Endothelial cell of umbilical vein (primary cell): ENCODE measurements at regions not wholly inside any gene's neighbourhood (a gene's known extent, or its start where the extent isn't known, plus 50 kb on each side); places are given as distances from the start of the nearest gene placed in this dataset.
"Not testable (repeated sequence)": the region's sequence is repeated elsewhere in the genome, so short reads cannot be mapped to it uniquely, and the experiment has no call there.

Source experiments
- BruUV-seq: library from RNA; stranded (reverse); fragments of 400-500 nt; replicated peaks from 2 replicates; lab custom pipeline; 2021; lab: Mats Ljungman, UMichigan
- CTCF ChIA-PET: fragments of 300-600, 350-600 bp; sonication (Branson Sonifier 250); formaldehyde crosslinking; loops from one replicate; lab custom pipeline; 2021; ENCODE audit warnings: antibody characterized with exemption, inconsistent platforms; lab: Charles Lee
- POLR2A ChIA-PET: fragments of 300-600, 350-600 bp; sonication (Branson Sonifier 250); formaldehyde crosslinking; loops from one replicate; lab custom pipeline; 2021; ENCODE audit warnings: antibody characterized with exemption, inconsistent platforms; lab: Charles Lee
- DNase-seq: peaks from one replicate; pipeline ENCODE4 v3.0.0-alpha.2; 2011; ENCODE audit warnings: low read depth, low spot score
- FAIRE-seq: peaks from 2 replicates; lab custom pipeline; 2011; peaks lifted over from hg19 to GRCh38; lab: Jason Lieb, UNC
- H2AFZ ChIP-seq: 2 replicates; pipeline ENCODE4 v1.6.0; 2012; ENCODE audit warnings: low read depth, low read length, control low read depth, inconsistent platforms
- H3K27ac ChIP-seq: 2 replicates; pipeline ENCODE4 v1.5.1; 2011; ENCODE audit warnings: low read depth, mild to moderate bottlenecking, control low read depth, low read length, moderate library complexity; ENCODE audit not compliant: insufficient read depth
- H3K27me3 ChIP-seq, 2 experiments: 2 replicates each; pipeline versions ENCODE4 v1.6.0 to v1.6.1; 2011; ENCODE audit warnings: low read length in 2 of 2, mixed read lengths in 1 of 2; ENCODE audit not compliant: control insufficient read depth in 2 of 2, insufficient read depth in 2 of 2
- H3K36me3 ChIP-seq, 2 experiments: 2 replicates in 1 of 2; 3 replicates in 1 of 2; pipeline ENCODE4 v1.5.1; 2011; ENCODE audit warnings: low read length in 2 of 2, mild to moderate bottlenecking in 1 of 2, moderate library complexity in 1 of 2; ENCODE audit not compliant: control insufficient read depth in 2 of 2, insufficient read depth in 2 of 2; ENCODE audit errors: extremely low read depth in 1 of 2
- H3K4me1 ChIP-seq: 3 replicates; pipeline ENCODE4 v1.5.1; 2011; ENCODE audit warnings: mild to moderate bottlenecking, low read length; ENCODE audit not compliant: control insufficient read depth, insufficient read depth; ENCODE audit errors: extremely low read depth
- H3K4me2 ChIP-seq: 2 replicates; pipeline ENCODE4 v1.6.1; 2011; ENCODE audit warnings: low read length, control low read depth, mixed read lengths; ENCODE audit not compliant: insufficient read depth
- H3K4me3 ChIP-seq, 3 experiments: fragments of 200-600 bp in 1 of 3; sonication (generic), shearing (Covaris generic) in 1 of 3; replicated peaks in 1 of 3; 2 replicates each; pipeline ENCODE4 v1.5.1; 2011 to 2016; ENCODE audit warnings: control low read depth in 3 of 3, low read length in 3 of 3, mild to moderate bottlenecking in 2 of 3, inconsistent platforms in 1 of 3, low read depth in 1 of 3, moderate library complexity in 1 of 3; ENCODE audit not compliant: insufficient read depth in 1 of 3
- H3K79me2 ChIP-seq: 2 replicates; pipeline ENCODE4 v1.6.0; 2012; ENCODE audit warnings: low read length, inconsistent platforms; ENCODE audit not compliant: control insufficient read depth, insufficient read depth
- H3K9ac ChIP-seq: replicated peaks from 2 replicates; pipeline ENCODE3; 2011; ENCODE audit warnings: low read length, control low read depth; ENCODE audit not compliant: insufficient read depth; ENCODE audit errors: extremely low read depth
- H3K9me1 ChIP-seq: replicated peaks from 3 replicates; pipeline ENCODE4 v1.6.0; 2011; ENCODE audit warnings: mild to moderate bottlenecking, low read length; ENCODE audit not compliant: control insufficient read depth, insufficient read depth; ENCODE audit errors: extremely low read depth
- H3K9me3 ChIP-seq: replicated peaks from 2 replicates; pipeline ENCODE4 v1.5.1; 2012; ENCODE audit warnings: low read length, inconsistent platforms; ENCODE audit not compliant: control insufficient read depth, insufficient read depth
- H4K20me1 ChIP-seq: replicated peaks from 2 replicates; pipeline ENCODE3; 2011; ENCODE audit warnings: mild to moderate bottlenecking, low read length; ENCODE audit not compliant: control insufficient read depth, insufficient read depth; ENCODE audit errors: extremely low read depth
- dilution Hi-C: fragments of 300-500 bp; cut with MboI; formaldehyde crosslinking; loops from one replicate; pipeline ENCODE4 v1.15.0; 2019; ENCODE audit warnings: low sequenced_read_pairs; ENCODE audit not compliant: extremely low pct_ligation_motif_present
- intact Hi-C: fragments of 100-400 bp; cut with micrococcal nuclease; formaldehyde crosslinking; loops from one replicate; pipeline ENCODE4 v1.10.0; 2022

DNA sequence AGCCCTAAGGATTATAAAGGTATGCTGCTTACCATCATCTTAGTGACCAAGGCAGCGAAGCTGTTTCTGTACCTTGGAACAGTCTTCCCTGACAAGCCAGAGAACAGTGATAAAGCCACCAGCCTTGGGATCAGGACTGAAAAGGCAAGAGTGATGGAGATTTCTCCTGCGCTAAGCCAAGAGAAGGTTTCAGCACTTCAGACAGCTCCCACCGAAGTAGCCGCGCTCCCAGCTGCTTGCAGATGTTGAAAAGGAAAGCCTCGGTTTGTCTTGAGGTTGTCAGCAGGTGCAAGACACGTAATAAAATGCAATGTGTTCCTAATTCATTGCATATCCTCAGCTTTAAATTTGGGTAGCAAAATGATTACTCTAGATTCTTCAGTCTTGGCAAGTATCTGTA lies 171.0 kb downstream of the ATP6V0E2 start:
- H2AFZ ChIP-seq, H3K4me3 ChIP-seq, H3K4me1 ChIP-seq, H3K4me2 ChIP-seq, dilution Hi-C loops, H3K9ac ChIP-seq, H3K9me3 ChIP-seq, H3K9me1 ChIP-seq, H4K20me1 ChIP-seq, BruUV-seq, H3K27ac ChIP-seq, H3K36me3 ChIP-seq, H3K79me2 ChIP-seq, H3K27me3 ChIP-seq: not testable (repeated sequence)
- ChIA-PET POLR2A (interaction anchor here (0.6 kb wide), 1 partner anchor 1461 kb away, joined by 6 read pairs; no protein-coding TSS in a partner anchor), CTCF (interaction anchor here (1.2 to 1.8 kb wide), 2 partner anchors 160 to 238 kb away, joined by 3 to 7 read pairs; no protein-coding TSS in a partner anchor)
- intact Hi-C loops, result loop anchor here (5.0 kb wide), 1 partner anchor 162 kb away; no protein-coding TSS in a partner anchor
- DNase-seq (peak; percentile 22), FAIRE-seq (peak; percentile 46)

DNA sequence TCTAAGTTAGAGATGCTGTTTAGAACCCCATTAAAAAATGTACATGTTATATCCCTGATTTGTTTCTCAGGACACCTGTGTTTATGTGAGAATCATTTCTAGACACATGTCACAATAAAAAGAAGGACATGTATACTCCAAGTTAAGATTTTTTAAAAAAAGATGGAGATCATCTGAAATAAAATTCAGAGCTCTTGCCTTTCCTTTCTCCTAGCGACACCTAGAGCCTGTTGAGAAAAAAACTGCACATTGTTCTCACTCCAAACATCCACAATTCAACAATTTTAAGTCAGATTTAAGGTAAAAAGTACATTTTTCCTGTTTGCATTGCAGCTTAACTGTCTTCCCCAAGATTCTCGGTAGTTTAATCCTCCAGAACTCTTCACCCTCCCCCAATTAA lies 171.8 kb downstream of the ATP6V0E2 start:
- DNase-seq, BruUV-seq: not testable (repeated sequence)
- FAIRE-seq, result peak; percentile 37

DNA sequence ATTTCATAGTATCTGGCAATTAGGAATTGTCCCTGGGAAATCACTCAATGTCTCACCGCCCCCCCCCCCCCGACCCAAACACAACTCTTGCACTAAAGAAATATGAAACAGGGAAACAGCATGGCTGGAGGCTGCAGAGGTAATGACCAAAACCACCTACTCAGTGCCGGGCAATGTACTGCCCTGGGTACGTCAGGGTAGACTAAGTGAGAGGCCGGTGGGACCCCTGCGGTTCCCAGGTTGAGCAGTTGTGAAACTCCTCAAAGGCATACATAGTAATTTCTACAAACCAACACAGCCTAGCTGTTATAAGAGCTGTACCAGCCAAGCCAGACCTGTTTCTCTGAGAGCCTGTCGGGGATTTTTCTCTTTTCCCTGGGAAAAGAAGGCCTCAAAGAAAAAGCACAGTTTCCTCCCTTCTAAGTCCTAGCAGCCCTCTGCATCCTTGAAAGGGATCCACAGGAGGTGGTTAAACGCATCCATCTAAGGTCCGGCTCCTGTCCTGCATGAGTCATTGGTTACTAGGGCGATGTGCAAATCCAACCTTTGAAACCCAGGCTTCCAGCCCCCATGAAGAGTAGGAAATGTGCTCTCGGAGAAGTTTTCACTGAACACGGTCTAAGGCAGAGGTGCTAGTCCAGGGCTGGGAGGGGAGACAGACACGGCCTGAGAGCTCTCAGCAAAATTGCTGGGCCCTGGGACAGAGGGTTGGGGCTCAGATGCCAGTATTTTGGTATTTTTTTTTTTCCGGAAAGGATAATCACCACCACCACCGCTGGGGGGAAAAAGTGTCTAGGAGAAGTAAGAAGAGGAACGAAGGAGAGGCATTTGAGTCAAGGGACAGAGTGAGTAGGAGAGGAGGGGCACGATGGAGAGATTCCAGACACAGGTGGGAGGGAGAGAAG lies 172.8 kb downstream of the ATP6V0E2 start:
- DNase-seq, dilution Hi-C loops, FAIRE-seq, H3K27me3 ChIP-seq, CTCF ChIA-PET, H3K9me3 ChIP-seq, H3K4me3 ChIP-seq, H3K9ac ChIP-seq, H2AFZ ChIP-seq, POLR2A ChIA-PET, H3K4me1 ChIP-seq, H3K27ac ChIP-seq, H3K9me1 ChIP-seq, H4K20me1 ChIP-seq, BruUV-seq, H3K36me3 ChIP-seq, H3K4me2 ChIP-seq, H3K79me2 ChIP-seq: not testable (repeated sequence)
- intact Hi-C loops, result loop anchor here (5.0 kb wide), 1 partner anchor 164 kb away; no protein-coding TSS in a partner anchor

More for the DNA sequence above, 171.8 kb downstream of the ATP6V0E2 start:
- H4K20me1 ChIP-seq, H3K4me2 ChIP-seq, H3K9me3 ChIP-seq, H3K9ac ChIP-seq, H3K4me3 ChIP-seq, H2AFZ ChIP-seq, H3K27me3 ChIP-seq, H3K79me2 ChIP-seq, H3K27ac ChIP-seq, H3K36me3 ChIP-seq, dilution Hi-C loops, H3K4me1 ChIP-seq, H3K9me1 ChIP-seq, POLR2A ChIA-PET: not testable (repeated sequence)
- intact Hi-C loops, result loop anchor here (5.0 kb wide), 1 partner anchor 163 kb away; no protein-coding TSS in a partner anchor
- CTCF ChIA-PET, result interaction anchor here (1.2 to 1.8 kb wide), 2 partner anchors 161 to 238 kb away, joined by 3 to 7 read pairs; no protein-coding TSS in a partner anchor

DNA sequence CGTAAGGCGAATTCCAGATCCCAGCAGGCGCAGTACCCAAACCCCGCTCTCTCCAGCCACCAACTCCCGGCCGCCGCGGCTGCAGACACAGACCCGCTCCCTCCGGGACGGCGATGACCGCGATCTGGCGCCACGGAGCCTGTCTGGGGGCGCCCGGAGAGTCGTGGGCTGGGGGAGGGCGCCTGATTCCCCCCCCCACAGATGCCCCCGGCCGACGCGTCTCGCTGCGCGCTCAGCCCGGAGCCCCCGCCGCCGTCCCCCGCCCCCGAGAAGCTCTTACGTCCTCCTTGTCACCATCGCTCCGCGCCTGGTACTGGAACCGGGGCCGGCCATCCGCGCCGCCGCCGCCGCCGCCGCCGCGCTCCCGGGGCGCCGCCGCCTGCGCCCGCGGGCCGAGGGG lies 173.6 kb downstream of the ATP6V0E2 start:
- H3K36me3 ChIP-seq, BruUV-seq, H3K27me3 ChIP-seq, POLR2A ChIA-PET, H2AFZ ChIP-seq, H3K9ac ChIP-seq, H3K9me3 ChIP-seq, DNase-seq, H3K4me3 ChIP-seq, dilution Hi-C loops, H3K4me1 ChIP-seq, H3K4me2 ChIP-seq, H3K9me1 ChIP-seq, FAIRE-seq, H4K20me1 ChIP-seq, H3K79me2 ChIP-seq, H3K27ac ChIP-seq: not testable (repeated sequence)
- intact Hi-C loops, result loop anchor here (5.0 kb wide), 1 partner anchor 165 kb away; no protein-coding TSS in a partner anchor
- CTCF ChIA-PET, result interaction anchor here (0.6 kb wide), 1 partner anchor 422 kb away, joined by 3 read pairs; no protein-coding TSS in a partner anchor
